SK-N-SH treated with all-trans-retinoic acid at 6 μM for 48 hours (cell line): ENCODE measurements at regions not wholly inside any gene's neighbourhood (a gene's known extent, or its start where the extent isn't known, plus 50 kb on each side); places are given as distances from the start of the nearest gene placed in this dataset.
"Not testable (repeated sequence)": the region's sequence is repeated elsewhere in the genome, so short reads cannot be mapped to it uniquely, and the experiment has no call there.

Source experiments
- ATAC-seq: fragments of 200-7000 bp; cut with Tn5 transposase; 3 replicates; pipeline ENCODE4 v1.9.1; 2020; ENCODE audit warnings: mild to moderate bottlenecking, moderate library complexity
- ARNTL ChIP-seq: fragments of 450-650 bp; formaldehyde crosslinking; IDR thresholded peaks from 2 replicates; pipeline ENCODE4 v1.5.0; 2020; ENCODE audit warnings: low read depth, mild to moderate bottlenecking, moderate library complexity, borderline replicate concordance
- CSDC2 ChIP-seq: fragments of 250-450 bp; sonication (Bioruptor Pico); IDR thresholded peaks from 2 replicates; pipeline ENCODE4 v1.5.0; 2020; ENCODE audit warnings: mild to moderate bottlenecking, moderate library complexity
- ESRRG ChIP-seq: fragments of 250-450 bp; sonication (Bioruptor Pico); IDR thresholded peaks from 2 replicates; pipeline ENCODE4 v1.6.1; 2021; ENCODE audit warnings: mild to moderate bottlenecking
- ISL1 ChIP-seq: fragments of 250-450 bp; sonication (Bioruptor Pico); IDR thresholded peaks from 2 replicates; pipeline ENCODE4 v2.1.2; 2022; ENCODE audit warnings: mild to moderate bottlenecking, moderate library complexity
- PATZ1 ChIP-seq: fragments of 250-450 bp; sonication (Bioruptor Pico); IDR thresholded peaks from 2 replicates; pipeline ENCODE4 v1.8.0; 2020; ENCODE audit warnings: mild to moderate bottlenecking, moderate library complexity, borderline replicate concordance
- POU6F1 ChIP-seq: fragments of 250-450 bp; sonication (Bioruptor Pico); IDR thresholded peaks from 2 replicates; pipeline ENCODE4 v1.8.0; 2021; ENCODE audit warnings: low read depth, mild to moderate bottlenecking, moderate library complexity, borderline replicate concordance
- PPARA ChIP-seq: fragments of 250-450 bp; sonication (Bioruptor Pico); IDR thresholded peaks from 2 replicates; pipeline ENCODE4 v1.5.0; 2020; ENCODE audit warnings: mild to moderate bottlenecking, borderline replicate concordance
- RARB ChIP-seq: fragments of 250-450 bp; sonication (Bioruptor Pico); IDR thresholded peaks from 2 replicates; pipeline ENCODE4 v1.8.0; 2021; ENCODE audit warnings: mild to moderate bottlenecking, moderate library complexity
- SNAI2 ChIP-seq: fragments of 250-450 bp; sonication (Bioruptor Pico); IDR thresholded peaks from 2 replicates; pipeline ENCODE4 v1.5.0; 2020; ENCODE audit warnings: mild to moderate bottlenecking, moderate library complexity
- TCF4 ChIP-seq: fragments of 250-450 bp; sonication (Bioruptor Pico); IDR thresholded peaks from 2 replicates; pipeline ENCODE4 v1.8.0; 2021; ENCODE audit warnings: mild to moderate bottlenecking, moderate library complexity, borderline replicate concordance
- TSHZ2 ChIP-seq: fragments of 250-450 bp; sonication (Bioruptor Pico); IDR thresholded peaks from 2 replicates; pipeline ENCODE4 v1.5.0; 2020; ENCODE audit warnings: mild to moderate bottlenecking, moderate library complexity
- ZC3H10 ChIP-seq: fragments of 250-450 bp; sonication (Bioruptor Pico); IDR thresholded peaks from 2 replicates; pipeline ENCODE4 v1.5.1; 2021; ENCODE audit warnings: mild to moderate bottlenecking, moderate library complexity
- ZFP3 ChIP-seq: fragments of 250-450 bp; sonication (Bioruptor Pico); IDR thresholded peaks from 2 replicates; pipeline ENCODE4 v1.5.0; 2020; ENCODE audit warnings: mild to moderate bottlenecking, moderate library complexity
- ZFP30 ChIP-seq: fragments of 450-650 bp; formaldehyde crosslinking; IDR thresholded peaks from 2 replicates; pipeline ENCODE4 v1.5.0; 2022; ENCODE audit warnings: mild to moderate bottlenecking, moderate library complexity
- ZNF565 ChIP-seq: fragments of 450-650 bp; formaldehyde crosslinking; conservative IDR thresholded peaks from 2 replicates; pipeline ENCODE4 v1.5.0; 2020; ENCODE audit warnings: low read depth, mild to moderate bottlenecking, moderate library complexity
- ZNF70 ChIP-seq: fragments of 450-650 bp; formaldehyde crosslinking; IDR thresholded peaks from 2 replicates; pipeline ENCODE4 v1.5.0; 2020; ENCODE audit warnings: mild to moderate bottlenecking, moderate library complexity
- ZNF8 ChIP-seq: fragments of 450-650 bp; formaldehyde crosslinking; IDR thresholded peaks from 2 replicates; pipeline ENCODE4 v1.5.0; 2020; ENCODE audit warnings: mild to moderate bottlenecking, moderate library complexity
- TF ChIP-seq, protein P1 (sequence below): fragments of 250-450 bp; sonication (Bioruptor Pico); IDR thresholded peaks from 2 replicates; pipeline ENCODE4 v1.5.1; 2021; ENCODE audit warnings: mild to moderate bottlenecking, moderate library complexity

DNA sequence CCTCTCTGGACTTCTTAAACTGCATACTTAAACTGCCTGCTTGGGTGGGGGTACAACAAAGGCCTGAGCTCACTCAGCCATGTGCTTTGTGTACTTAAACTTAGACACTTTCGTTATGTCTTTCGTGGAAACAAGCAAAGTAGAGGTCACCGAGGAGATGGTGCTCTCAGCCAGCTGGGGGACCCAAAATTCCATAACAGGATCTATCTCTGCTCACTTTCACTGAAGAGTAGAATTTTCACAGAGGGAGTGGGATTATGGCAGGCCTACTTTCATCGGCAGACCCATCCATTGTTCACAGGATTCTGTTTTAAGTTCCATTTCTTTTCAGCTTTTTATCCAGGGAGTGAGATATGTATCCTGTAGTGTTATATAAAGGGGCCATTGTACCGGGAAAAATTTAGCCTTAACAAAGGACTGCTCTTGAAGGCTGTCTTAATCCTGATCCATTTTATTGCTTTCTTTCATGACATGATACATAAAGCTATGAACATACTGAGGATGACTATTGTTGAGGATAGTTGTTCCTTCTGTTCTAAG lies 370.0 kb upstream of the GHITM start:
- TF ChIP-seq ARNTL (no peak), POU6F1 (CRISPR knock-in tag) (no peak), ZNF8 (CRISPR knock-in tag) (no peak), ZC3H10 (no peak), ESRRG (CRISPR knock-in tag) (no peak), TSHZ2 (CRISPR knock-in tag) (no peak), PATZ1 (CRISPR knock-in tag) (no peak), RARB (CRISPR knock-in tag) (no peak), ZFP30 (CRISPR knock-in tag) (no peak), ZNF565 (CRISPR knock-in tag) (no peak), ZNF70 (CRISPR knock-in tag) (no peak)
- TF ChIP-seq, protein P1, sequence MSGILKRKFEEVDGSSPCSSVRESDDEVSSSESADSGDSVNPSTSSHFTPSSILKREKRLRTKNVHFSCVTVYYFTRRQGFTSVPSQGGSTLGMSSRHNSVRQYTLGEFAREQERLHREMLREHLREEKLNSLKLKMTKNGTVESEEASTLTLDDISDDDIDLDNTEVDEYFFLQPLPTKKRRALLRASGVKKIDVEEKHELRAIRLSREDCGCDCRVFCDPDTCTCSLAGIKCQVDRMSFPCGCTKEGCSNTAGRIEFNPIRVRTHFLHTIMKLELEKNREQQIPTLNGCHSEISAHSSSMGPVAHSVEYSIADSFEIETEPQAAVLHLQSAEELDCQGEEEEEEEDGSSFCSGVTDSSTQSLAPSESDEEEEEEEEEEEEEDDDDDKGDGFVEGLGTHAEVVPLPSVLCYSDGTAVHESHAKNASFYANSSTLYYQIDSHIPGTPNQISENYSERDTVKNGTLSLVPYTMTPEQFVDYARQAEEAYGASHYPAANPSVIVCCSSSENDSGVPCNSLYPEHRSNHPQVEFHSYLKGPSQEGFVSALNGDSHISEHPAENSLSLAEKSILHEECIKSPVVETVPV (CRISPR knock-in tag), result no peak
- ATAC-seq, result no peak

DNA sequence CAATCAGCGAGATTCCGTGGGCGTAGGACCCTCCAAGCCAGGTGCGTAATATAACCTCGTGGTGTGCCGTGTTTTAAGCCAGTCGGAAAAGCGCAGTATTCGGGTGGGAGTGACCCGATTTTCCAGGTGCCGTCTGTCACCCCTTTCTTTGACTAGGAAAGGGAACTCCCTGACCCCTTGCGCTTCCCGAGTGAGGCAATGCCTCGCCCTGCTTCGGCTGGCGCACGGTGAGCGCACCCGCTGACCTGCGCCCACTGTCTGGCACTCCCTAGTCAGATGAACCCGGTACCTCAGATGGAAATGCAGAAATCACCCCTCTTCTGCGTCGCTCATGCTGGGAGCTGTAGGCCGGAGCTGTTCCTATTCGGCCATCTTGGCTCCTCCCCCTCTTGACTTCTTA lies 352.6 kb upstream of the GHITM start:
- ATAC-seq, result not testable (repeated sequence)

DNA sequence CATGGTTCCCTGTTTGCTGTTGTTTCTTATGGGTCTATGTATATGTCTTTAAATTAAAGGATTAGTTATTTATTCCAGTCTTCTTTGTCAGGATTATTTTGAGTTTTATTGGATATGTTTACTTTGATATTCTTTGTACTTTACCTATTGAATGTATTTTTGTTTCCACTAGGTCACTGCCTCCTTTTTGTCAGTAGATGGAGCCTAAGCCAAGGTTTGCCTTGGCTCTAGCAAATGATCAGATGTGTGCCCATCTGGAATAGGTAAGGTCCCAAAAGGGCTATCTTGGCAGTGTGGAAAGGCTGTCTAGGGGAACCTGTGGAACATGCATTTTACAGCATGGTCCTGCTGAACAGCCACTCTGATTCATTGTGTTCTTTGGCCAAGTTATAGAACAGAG lies 337.3 kb upstream of the GHITM start:
- no peak for ATAC-seq
- TF ChIP-seq TCF4 (CRISPR knock-in tag), result no peak
- no peak for TF ChIP-seq ZFP30 (CRISPR knock-in tag)
- no peak for TF ChIP-seq ZFP3
- TF ChIP-seq TSHZ2 (CRISPR knock-in tag), result no peak
- TF ChIP-seq, protein P1 (CRISPR knock-in tag), result no peak
- no peak for TF ChIP-seq SNAI2
- no peak for TF ChIP-seq PATZ1 (CRISPR knock-in tag)
- no peak for TF ChIP-seq ISL1
- TF ChIP-seq ZNF70 (CRISPR knock-in tag), result no peak
- no peak for TF ChIP-seq ARNTL
- no peak for TF ChIP-seq CSDC2 (CRISPR knock-in tag)
- no peak for TF ChIP-seq ZC3H10
- TF ChIP-seq PPARA (CRISPR knock-in tag), result no peak
- no peak for TF ChIP-seq POU6F1 (CRISPR knock-in tag)
- no peak for TF ChIP-seq ESRRG (CRISPR knock-in tag)
